ENCODE measurements at regions not wholly inside any gene's neighbourhood (a gene's known extent, or its start where the extent isn't known, plus 50 kb on each side); places are given as distances from the start of the nearest gene placed in this dataset.

DNA sequence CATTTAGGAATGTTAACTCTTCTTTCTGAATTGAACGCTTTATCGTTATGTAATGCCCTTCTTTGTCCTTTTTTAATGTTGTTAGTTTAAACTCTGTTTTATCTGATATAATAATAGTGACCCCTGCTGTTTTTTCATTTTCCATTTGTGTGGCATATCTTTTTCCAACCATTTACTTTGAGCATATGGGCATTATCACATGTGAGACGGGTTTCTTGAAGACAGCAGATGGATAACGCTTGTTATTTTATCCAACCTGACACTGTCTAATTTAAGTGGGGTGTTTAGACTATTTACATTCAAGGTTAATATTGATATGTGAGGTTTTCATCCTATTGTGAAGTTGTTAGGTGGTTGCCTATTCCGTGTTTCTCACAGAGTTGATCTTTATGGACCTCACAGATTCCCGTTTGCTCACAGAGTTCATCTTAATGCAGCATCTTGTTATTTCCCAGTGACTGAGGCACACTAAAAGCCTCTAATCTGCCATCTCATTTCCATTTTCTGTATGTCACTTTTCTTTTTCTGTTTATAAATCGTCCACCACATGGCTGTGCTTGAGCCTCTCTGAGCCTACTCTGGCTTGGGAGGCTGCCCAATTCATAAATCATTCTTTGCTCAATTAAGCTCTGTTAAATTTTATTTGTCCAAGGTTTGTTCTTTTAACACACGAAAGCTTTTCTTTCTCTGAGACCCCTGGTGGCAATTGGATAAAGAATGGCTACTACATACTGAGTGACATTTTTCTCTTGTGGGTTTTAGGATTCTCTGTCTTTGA is 286.2 kb downstream of the HTR7 start:
- in situ Hi-C loops (cut with HindIII; ENCODE audit: extremely low pct_ligation_motif_present, low pct_unique_long_range_greater_than_20kb) (no loop called here), intact Hi-C loops (cut with micrococcal nuclease; ENCODE audit: unreplicated experiment) (no loop called here)
- ATAC-seq (no peak), DNase-seq (ENCODE audit: low spot score) (no peak), FAIRE-seq (no peak)
- Histone ChIP-seq H3K4me2 (ENCODE audit: low read depth, low read length) (no peak overlapping the region), H3K27me3 (ENCODE audit: control insufficient read depth in 1 of 2, insufficient read depth in 2 of 2, low read length in 2 of 2) (no peaks in the 10 kb centered on the region), H4K20me1 (ENCODE audit: insufficient read depth, low read length) (no peaks in the 10 kb centered on the region), H3K36me3 (replicated peaks in 1 of 2; ENCODE audit: control insufficient read depth in 1 of 2, insufficient read depth in 2 of 2, low read length in 2 of 2) (no peaks in the 10 kb centered on the region), H3K9ac (ENCODE audit: insufficient read depth, low read depth, low read length) (no peak overlapping the region), H3K79me2 (ENCODE audit: insufficient read depth, low read length) (no peaks in the 10 kb centered on the region), H3K4me3 (replicated peaks in 1 of 3; ENCODE audit: insufficient read depth in 1 of 3, low read depth in 2 of 3, low read length in 3 of 3) (no peak overlapping the region), H3K9me3 (ENCODE audit: low read length) (no peaks in the 10 kb centered on the region), H3K4me1 (ENCODE audit: insufficient read depth, low read length) (no peaks in the 10 kb centered on the region), H3K27ac (ENCODE audit: extremely low read length, insufficient read depth, low read length) (no peak overlapping the region), H2AFZ (ENCODE audit: low read length) (no peak overlapping the region)
- BruUV-seq (replicated peaks), result no TSS peak
- CTCF ChIA-PET (ENCODE audit: low intra/inter-chr PET ratio, low total read pairs), result no interaction called here
- TF ChIP-seq ZNF343 (CRISPR knock-in tag; IDR thresholded peaks at IDR 0.05), result no peak
- POLR2A ChIA-PET, result no interaction called here
- 16% methylated on average over 8 of the region's 8 CpGs for WGBS (ENCODE audit: low lambda C conversion rate)

DNA sequence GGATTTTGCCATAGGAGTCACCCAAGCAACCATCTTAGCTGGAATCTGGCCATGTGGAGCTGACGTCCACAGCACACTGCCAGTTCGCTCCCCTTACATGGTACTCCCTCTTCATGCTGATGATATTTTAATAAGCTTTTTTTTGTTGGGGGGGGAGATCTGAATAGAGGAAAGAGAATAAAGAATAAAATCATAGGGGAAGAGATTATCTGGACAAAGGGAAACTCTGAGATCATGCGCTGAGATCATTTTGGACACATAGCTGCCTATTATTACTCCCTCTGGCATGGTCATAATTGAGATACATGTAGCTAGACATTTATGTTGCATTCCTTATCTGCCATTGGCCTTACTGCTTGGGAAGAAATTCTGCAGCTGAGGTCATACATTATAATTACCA is 282.7 kb downstream of the HTR7 start:
- H3K36me3 ChIP-seq (replicated peaks in 1 of 2; ENCODE audit: control insufficient read depth in 1 of 2, insufficient read depth in 2 of 2, low read length in 2 of 2), result no peaks in the 10 kb centered on the region
- ChIA-PET CTCF (ENCODE audit: low intra/inter-chr PET ratio, low total read pairs) (no interaction called here), POLR2A (no interaction called here)
- no peaks in the 10 kb centered on the region for H3K4me1 ChIP-seq (ENCODE audit: insufficient read depth, low read length)
- ATAC-seq, result no peak
- BruUV-seq (replicated peaks), result no TSS peak
- H3K4me2 ChIP-seq (ENCODE audit: low read depth, low read length), result no peak overlapping the region
- H3K9me3 ChIP-seq (ENCODE audit: low read length), result no peaks in the 10 kb centered on the region
- no peaks in the 10 kb centered on the region for H3K27me3 ChIP-seq (ENCODE audit: control insufficient read depth in 1 of 2, insufficient read depth in 2 of 2, low read length in 2 of 2)
- H3K9ac ChIP-seq (ENCODE audit: insufficient read depth, low read depth, low read length), result no peak overlapping the region
- H4K20me1 ChIP-seq (ENCODE audit: insufficient read depth, low read length), result no peaks in the 10 kb centered on the region
- no peak for FAIRE-seq
- in situ Hi-C loops (cut with HindIII; ENCODE audit: extremely low pct_ligation_motif_present, low pct_unique_long_range_greater_than_20kb), result no loop called here
- H3K27ac ChIP-seq (ENCODE audit: extremely low read length, insufficient read depth, low read length), result no peak overlapping the region
- intact Hi-C loops (cut with micrococcal nuclease; ENCODE audit: unreplicated experiment), result no loop called here
- 56% methylated on average over 3 of the region's 3 CpGs for WGBS (ENCODE audit: low lambda C conversion rate)
- TF ChIP-seq, protein P1, sequence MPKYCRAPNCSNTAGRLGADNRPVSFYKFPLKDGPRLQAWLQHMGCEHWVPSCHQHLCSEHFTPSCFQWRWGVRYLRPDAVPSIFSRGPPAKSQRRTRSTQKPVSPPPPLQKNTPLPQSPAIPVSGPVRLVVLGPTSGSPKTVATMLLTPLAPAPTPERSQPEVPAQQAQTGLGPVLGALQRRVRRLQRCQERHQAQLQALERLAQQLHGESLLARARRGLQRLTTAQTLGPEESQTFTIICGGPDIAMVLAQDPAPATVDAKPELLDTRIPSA (CRISPR knock-in tag; IDR thresholded peaks at IDR 0.05; ENCODE audit: borderline replicate concordance), result no peak
- TF ChIP-seq KDM2A (CRISPR knock-in tag; IDR thresholded peaks at IDR 0.05; ENCODE audit: borderline replicate concordance, low read depth) (no peak), ZNF101 (CRISPR knock-in tag; IDR thresholded peaks at IDR 0.05; ENCODE audit: borderline replicate concordance, low read depth) (no peak)
- no peak overlapping the region for H2AFZ ChIP-seq (ENCODE audit: low read length)
- no peak overlapping the region for H3K4me3 ChIP-seq (replicated peaks in 1 of 3; ENCODE audit: insufficient read depth in 1 of 3, low read depth in 2 of 3, low read length in 3 of 3)
- H3K79me2 ChIP-seq (ENCODE audit: insufficient read depth, low read length), result no peaks in the 10 kb centered on the region
- no peak for DNase-seq (ENCODE audit: low spot score)

Data from HepG2 (cell line).